ENCODE measurements at regions not wholly inside any gene's neighbourhood (a gene's known extent, or its start where the extent isn't known, plus 50 kb on each side); places are given as distances from the start of the nearest gene placed in this dataset.

DNA sequence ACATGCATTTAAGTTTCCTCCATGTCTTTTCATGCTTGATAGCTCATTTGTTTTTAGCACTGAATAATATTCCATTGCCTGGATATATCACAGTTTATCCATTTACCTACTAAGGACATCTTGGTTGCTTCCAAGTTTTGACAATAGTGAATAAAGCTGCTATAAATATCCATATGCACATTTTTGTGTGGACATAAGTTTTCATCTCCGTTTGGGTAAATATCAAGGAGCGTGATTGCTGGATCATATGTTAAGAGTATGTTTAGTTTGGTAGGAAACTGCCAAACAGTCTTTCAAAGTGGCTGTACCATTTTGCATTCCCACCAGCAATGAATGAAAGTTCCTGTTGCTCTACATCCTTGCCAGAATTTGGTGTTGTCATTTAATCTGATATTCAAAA, 172.5 kb downstream of the DHX15 start:
- Histone ChIP-seq H3K27ac (ENCODE audit: extremely low read depth, low read depth, low read length) (no peak overlapping the region), H3K79me2 (ENCODE audit: control insufficient read depth, insufficient read depth, low read length) (no peaks in the 10 kb centered on the region), H3K4me3 (no peak overlapping the region), H3K4me1 (replicated peaks in 1 of 2; ENCODE audit: control insufficient read depth in 2 of 2, insufficient read depth in 2 of 2, low read length in 2 of 2) (no peaks in the 10 kb centered on the region), H3K27me3 (ENCODE audit: control insufficient read depth in 2 of 2, insufficient read depth in 2 of 2, low read length in 2 of 2) (no peaks in the 10 kb centered on the region), H2AFZ (ENCODE audit: low read depth, low read length) (no peak overlapping the region), H3K9me3 (replicated peaks; ENCODE audit: control insufficient read depth, insufficient read depth, low read depth, low read length) (no peaks in the 10 kb centered on the region), H4K20me1 (replicated peaks; ENCODE audit: control insufficient read depth, insufficient read depth, low read length) (no peaks in the 10 kb centered on the region), H3K9ac (ENCODE audit: insufficient read depth in 1 of 2, low read depth in 2 of 2, low read length in 2 of 2) (no peak overlapping the region), H3K9me1 (ENCODE audit: control insufficient read depth, insufficient read depth, low read length) (no peaks in the 10 kb centered on the region), H3K36me3 (ENCODE audit: control insufficient read depth, insufficient read depth, low read length) (no peaks in the 10 kb centered on the region), H3K4me2 (ENCODE audit: insufficient read depth, low read length) (no peak overlapping the region)
- no peak for TF ChIP-seq JUNB (CRISPR knock-in tag; conservative IDR thresholded peaks at IDR 0.05)
- no peak for TF ChIP-seq POLR2A (conservative IDR thresholded peaks at IDR 0.05)
- no peak for TF ChIP-seq DPF2 (IDR thresholded peaks at IDR 0.05)
- no peak for TF ChIP-seq ZNF449 (CRISPR knock-in tag; IDR thresholded peaks at IDR 0.05)
- no peak for TF ChIP-seq CBX2 (IDR thresholded peaks at IDR 0.05; ENCODE audit: insufficient read depth, low read length, poor library complexity, severe bottlenecking)
- no peak for TF ChIP-seq CREB3 (tag; conservative IDR thresholded peaks at IDR 0.05; ENCODE audit: low read depth)
- no peak for TF ChIP-seq RCOR1 (IDR thresholded peaks at IDR 0.05; ENCODE audit: borderline replicate concordance in 1 of 2, low read depth in 2 of 2, low read length in 2 of 2)
- no peak for TF ChIP-seq ZNF316 (IDR thresholded peaks at IDR 0.05)
- TF ChIP-seq ETV1 (tag; conservative IDR thresholded peaks at IDR 0.05; ENCODE audit: low read depth): no peak
- TF ChIP-seq MAZ (CRISPR knock-in tag; conservative IDR thresholded peaks at IDR 0.05 in 1 of 2, IDR thresholded peaks at IDR 0.05 in 1 of 2): no peak
- no peak for TF ChIP-seq EZH2 (IDR thresholded peaks at IDR 0.05; ENCODE audit: borderline replicate concordance, low read depth, low read length)
- TF ChIP-seq BCL6 (CRISPR knock-in tag; IDR thresholded peaks at IDR 0.05): no peak
- TF ChIP-seq, protein P1, sequence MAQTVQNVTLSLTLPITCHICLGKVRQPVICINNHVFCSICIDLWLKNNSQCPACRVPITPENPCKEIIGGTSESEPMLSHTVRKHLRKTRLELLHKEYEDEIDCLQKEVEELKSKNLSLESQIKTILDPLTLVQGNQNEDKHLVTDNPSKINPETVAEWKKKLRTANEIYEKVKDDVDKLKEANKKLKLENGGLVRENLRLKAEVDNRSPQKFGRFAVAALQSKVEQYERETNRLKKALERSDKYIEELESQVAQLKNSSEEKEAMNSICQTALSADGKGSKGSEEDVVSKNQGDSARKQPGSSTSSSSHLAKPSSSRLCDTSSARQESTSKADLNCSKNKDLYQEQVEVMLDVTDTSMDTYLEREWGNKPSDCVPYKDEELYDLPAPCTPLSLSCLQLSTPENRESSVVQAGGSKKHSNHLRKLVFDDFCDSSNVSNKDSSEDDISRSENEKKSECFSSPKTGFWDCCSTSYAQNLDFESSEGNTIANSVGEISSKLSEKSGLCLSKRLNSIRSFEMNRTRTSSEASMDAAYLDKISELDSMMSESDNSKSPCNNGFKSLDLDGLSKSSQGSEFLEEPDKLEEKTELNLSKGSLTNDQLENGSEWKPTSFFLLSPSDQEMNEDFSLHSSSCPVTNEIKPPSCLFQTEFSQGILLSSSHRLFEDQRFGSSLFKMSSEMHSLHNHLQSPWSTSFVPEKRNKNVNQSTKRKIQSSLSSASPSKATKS (CRISPR knock-in tag; IDR thresholded peaks at IDR 0.05): no peak
- TF ChIP-seq MBD2 (IDR thresholded peaks at IDR 0.05; ENCODE audit: borderline replicate concordance, low read depth): no peak
- TF ChIP-seq THRAP3 (IDR thresholded peaks at IDR 0.05; ENCODE audit: borderline replicate concordance): no peak
- TF ChIP-seq KLF16 (IDR thresholded peaks at IDR 0.05): no peak
- no peak for TF ChIP-seq DEAF1 (CRISPR knock-in tag; IDR thresholded peaks at IDR 0.05)
- TF ChIP-seq KHSRP (IDR thresholded peaks at IDR 0.05): no peak
- TF ChIP-seq SMC3 (conservative IDR thresholded peaks at IDR 0.05; ENCODE audit: insufficient read depth, low read depth, low read length): no peak
- TF ChIP-seq CC2D1A (IDR thresholded peaks at IDR 0.05): no peak
- no TSS peak for BruUV-seq (replicated peaks)
- in situ Hi-C loops (cut with MboI) (loop anchor here (25.0 kb wide), 2 partner anchors 1275 to 1525 kb away; no protein-coding TSS in a partner anchor), intact Hi-C loops (cut with micrococcal nuclease) (loop anchor here (10.0 kb wide), 1 partner anchor 1037 kb away; no protein-coding TSS in a partner anchor)
- FAIRE-seq: no peak
- WGBS (ENCODE audit: insufficient coverage, low coverage, missing lambda C conversion rate): 0% methylated on average over 2 of the region's 2 CpGs
- ChIA-PET CTCF (ENCODE audit: low intra/inter-chr PET ratio) (no interaction called here), POLR2A (no interaction called here)
- no peak for DNase-seq (ENCODE audit: extremely low read depth in 1 of 4, low spot score in 3 of 4)
- ATAC-seq: no peak
